ENCODE measurements at regions not wholly inside any gene's neighbourhood (a gene's known extent, or its start where the extent isn't known, plus 50 kb on each side); places are given as distances from the start of the nearest gene placed in this dataset.

- DNase-seq (ENCODE audit: low read depth in 3 of 3), result no peak
These were observed 112.5 kb upstream of the SOX9 start for GRCh38 chr17:72008236-72008876.

GRCh38 chr17:72011561-72011960 lies 109.3 kb upstream of the SOX9 start:
- no peak for DNase-seq (ENCODE audit: low read depth in 3 of 3)

- no peak for DNase-seq (ENCODE audit: low read depth in 3 of 3)
These were observed 99.3 kb upstream of the SOX9 start for GRCh38 chr17:72021417-72022041.

GRCh38 chr17:72022328-72023275 lies 98.2 kb upstream of the SOX9 start:
- DNase-seq (ENCODE audit: low read depth in 3 of 3), result no peak

- DNase-seq (ENCODE audit: low read depth in 3 of 3), result no peak
These were observed 96.4 kb upstream of the SOX9 start for GRCh38 chr17:72024457-72024856.

GRCh38 chr17:72025113-72025512 lies 95.7 kb upstream of the SOX9 start:
- DNase-seq (ENCODE audit: low read depth in 3 of 3), result no peak

- DNase-seq (ENCODE audit: low read depth in 3 of 3), result peak in 1 of 3 experiments; percentile 5
These were observed 90.5 kb upstream of the SOX9 start for GRCh38 chr17:72030067-72030899.

- no peak for DNase-seq (ENCODE audit: low read depth in 3 of 3)
These were observed 89.5 kb upstream of the SOX9 start for GRCh38 chr17:72031219-72031884.

GRCh38 chr17:72033334-72033733 lies 87.5 kb upstream of the SOX9 start:
- no peak for DNase-seq (ENCODE audit: low read depth in 3 of 3)

GRCh38 chr17:72034000-72034399 lies 86.8 kb upstream of the SOX9 start:
- no peak for DNase-seq (ENCODE audit: low read depth in 3 of 3)

- DNase-seq (ENCODE audit: low read depth in 3 of 3), result no peak
These were observed 82.4 kb upstream of the SOX9 start for GRCh38 chr17:72038427-72038826.

- DNase-seq (ENCODE audit: low read depth in 3 of 3), result no peak
These were observed 81.3 kb upstream of the SOX9 start for GRCh38 chr17:72039490-72039889.

GRCh38 chr17:72046178-72046577 lies 74.6 kb upstream of the SOX9 start:
- DNase-seq (ENCODE audit: low read depth in 3 of 3), result no peak

- DNase-seq (ENCODE audit: low read depth in 3 of 3), result no peak
These were observed 73.9 kb upstream of the SOX9 start for GRCh38 chr17:72046643-72047612.

- DNase-seq (ENCODE audit: low read depth in 3 of 3), result no peak
These were observed 70.9 kb upstream of the SOX9 start for GRCh38 chr17:72049914-72050313.

- DNase-seq (ENCODE audit: low read depth in 3 of 3), result no peak
These were observed 67.8 kb upstream of the SOX9 start for GRCh38 chr17:72053036-72053435.

GRCh38 chr17:72053449-72053848 lies 67.4 kb upstream of the SOX9 start:
- DNase-seq (ENCODE audit: low read depth in 3 of 3), result no peak

- no peak for DNase-seq (ENCODE audit: low read depth in 3 of 3)
These were observed 64.7 kb upstream of the SOX9 start for GRCh38 chr17:72056155-72056554.

- no peak for DNase-seq (ENCODE audit: low read depth in 3 of 3)
These were observed 64.0 kb upstream of the SOX9 start for GRCh38 chr17:72056727-72057290.

- no peak for DNase-seq (ENCODE audit: low read depth in 3 of 3)
These were observed 60.7 kb upstream of the SOX9 start for GRCh38 chr17:72060084-72060483.

Data from stimulated activated CD4-positive, alpha-beta T cell treated with anti-CD3 and anti-CD28 coated beads, TNF-alpha, amount 100 ng/mL, for 24 hours (primary cell).